ENCODE measurements at regions not wholly inside any gene's neighbourhood (a gene's known extent, or its start where the extent isn't known, plus 50 kb on each side); places are given as distances from the start of the nearest gene placed in this dataset.

DNA sequence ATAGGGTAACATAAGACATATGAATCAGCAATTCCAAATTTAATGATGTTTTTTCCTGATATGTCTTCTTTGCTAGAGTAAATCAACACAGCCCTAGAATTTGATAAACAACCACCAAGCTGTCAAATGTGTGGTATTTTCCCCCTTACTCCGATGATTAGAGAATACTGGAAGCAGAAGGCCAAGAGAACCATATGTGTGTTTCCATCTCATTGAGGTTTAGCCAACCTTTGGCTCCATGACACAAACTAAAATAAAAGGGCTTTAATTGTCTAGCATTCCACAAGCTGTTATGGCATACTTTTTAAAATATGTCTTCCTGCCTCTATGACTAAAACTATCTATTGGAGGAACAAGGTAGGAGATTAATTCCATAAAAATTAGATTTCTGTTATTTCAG lies 1222.4 kb upstream of the AGA start:
- no peak for DNase-seq
- WGBS, 2 donors = 69 to 83% methylated on average over 1 of the region's 1 CpG
- no peaks in the 10 kb centered on the region for H3K4me1 ChIP-seq
- TF ChIP-seq CTCF (IDR thresholded peaks at IDR 0.05) = no peak
- no peaks in the 10 kb centered on the region for H3K27me3 ChIP-seq
- H3K4me3 ChIP-seq = no peak overlapping the region
- H3K9me3 ChIP-seq = peaks cover 0 to 29% (median 0%) of the 10 kb centered on the region in 11 donors
- intact Hi-C loops (cut with DNase I) = no loop called here
- ATAC-seq = no peak
- H3K36me3 ChIP-seq = no peaks in the 10 kb centered on the region
- no peak overlapping the region for H3K27ac ChIP-seq

DNA sequence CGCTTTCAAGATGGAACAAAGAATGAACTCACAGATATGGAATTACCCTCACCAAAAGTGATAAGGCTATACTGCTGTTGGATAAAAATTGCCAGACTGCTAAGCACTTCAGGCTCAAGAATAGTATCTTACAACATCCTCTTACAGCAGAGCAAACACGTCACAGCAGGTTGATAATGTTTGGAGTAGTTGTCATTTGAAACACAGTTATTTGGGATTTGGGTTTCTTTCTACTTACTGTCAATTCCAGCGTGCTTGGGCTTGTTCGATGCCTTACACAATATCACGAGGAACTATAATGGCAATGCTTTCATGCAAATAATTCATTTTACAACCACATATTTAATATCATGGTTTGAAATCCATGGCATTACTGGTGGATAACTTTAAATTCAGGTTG lies 1223.7 kb upstream of the AGA start:
- WGBS, 2 donors = 61 to 62% methylated on average over 5 of the region's 5 CpGs
- ATAC-seq (no peak), DNase-seq (no peak)
- Histone ChIP-seq H3K36me3 (no peaks in the 10 kb centered on the region), H3K4me3 (no peak overlapping the region), H3K4me1 (no peaks in the 10 kb centered on the region), H3K9me3 (peaks cover 0 to 39% (median 0%) of the 10 kb centered on the region in 11 donors), H3K27ac (no peak overlapping the region), H3K27me3 (no peaks in the 10 kb centered on the region)
- TF ChIP-seq CTCF (IDR thresholded peaks at IDR 0.05) = no peak
- intact Hi-C loops (cut with DNase I) = no loop called here

DNA sequence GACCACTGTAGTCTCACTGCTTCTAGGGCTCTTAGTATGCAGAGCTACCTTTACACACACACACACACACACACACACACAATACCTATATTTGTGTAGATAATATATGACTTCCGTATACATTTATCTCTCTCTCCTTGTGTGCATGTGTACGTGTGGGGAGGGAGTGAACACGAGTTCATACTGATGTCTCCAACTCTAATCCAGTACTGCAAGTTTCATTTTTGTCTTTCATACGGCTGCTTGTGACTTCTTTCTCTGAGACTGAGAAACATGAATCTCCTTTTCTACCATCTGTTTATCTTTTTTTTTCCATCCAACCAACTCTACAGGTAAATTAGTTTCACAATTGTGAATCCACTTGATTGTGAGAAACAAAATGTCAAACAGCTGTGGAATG lies 1229.5 kb upstream of the AGA start:
- TF ChIP-seq CTCF (IDR thresholded peaks at IDR 0.05) = no peak
- Histone ChIP-seq H3K4me1 (no peaks in the 10 kb centered on the region), H3K4me3 (no peak overlapping the region), H3K27me3 (no peaks in the 10 kb centered on the region), H3K27ac (no peak overlapping the region), H3K36me3 (no peaks in the 10 kb centered on the region), H3K9me3 (peaks cover 0 to 42% (median 0%) of the 10 kb centered on the region in 11 donors)
- DNase-seq = no peak
- intact Hi-C loops (cut with DNase I) = no loop called here
- no peak for ATAC-seq
- 84 to 87% methylated on average over 4 of the region's 4 CpGs for WGBS, 2 donors

GRCh38 chr4:178672512-178672911 lies 1230.3 kb upstream of the AGA start:
- Histone ChIP-seq H3K27ac (no peak overlapping the region), H3K9me3 (peaks cover 0 to 41% (median 0%) of the 10 kb centered on the region in 11 donors), H3K4me3 (no peak overlapping the region), H3K36me3 (no peaks in the 10 kb centered on the region), H3K27me3 (no peaks in the 10 kb centered on the region), H3K4me1 (no peaks in the 10 kb centered on the region)
- intact Hi-C loops (cut with DNase I) = no loop called here
- WGBS, 2 donors = 60 to 70% methylated on average over 1 of the region's 1 CpG
- no peak for TF ChIP-seq CTCF (IDR thresholded peaks at IDR 0.05)
- ATAC-seq (no peak), DNase-seq (no peak)

DNA sequence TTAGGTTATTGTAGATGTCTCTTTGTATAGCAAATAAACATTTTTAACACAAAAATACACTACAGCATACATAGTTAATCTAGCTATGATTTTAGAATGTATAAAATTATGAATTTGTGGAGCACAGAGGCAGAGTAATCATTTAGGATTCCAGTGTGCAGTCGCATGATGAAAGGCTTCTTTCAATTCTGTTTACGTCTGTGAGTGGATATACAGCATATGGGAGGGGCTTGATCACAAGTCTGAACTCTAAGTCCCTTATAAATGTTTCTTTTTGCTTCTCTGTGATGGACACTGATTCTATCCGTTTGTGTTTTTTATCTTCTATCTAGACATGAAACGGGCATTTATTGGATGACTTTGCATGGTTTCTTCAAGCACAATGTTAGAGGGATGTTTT lies 1239.6 kb upstream of the AGA start:
- ATAC-seq (no peak), DNase-seq (no peak)
- peaks cover 0 to 25% (median 0%) of the 10 kb centered on the region in 11 donors for H3K9me3 ChIP-seq
- H3K4me1 ChIP-seq = no peaks in the 10 kb centered on the region
- intact Hi-C loops (cut with DNase I) = no loop called here
- 66 to 67% methylated on average over 4 of the region's 4 CpGs for WGBS, 2 donors
- no peaks in the 10 kb centered on the region for H3K36me3 ChIP-seq
- no peak overlapping the region for H3K4me3 ChIP-seq
- H3K27me3 ChIP-seq = no peaks in the 10 kb centered on the region
- no peak for TF ChIP-seq CTCF (IDR thresholded peaks at IDR 0.05)
- no peak overlapping the region for H3K27ac ChIP-seq
